Fibroblast of lung (primary cell): ENCODE measurements at regions not wholly inside any gene's neighbourhood (a gene's known extent, or its start where the extent isn't known, plus 50 kb on each side); places are given as distances from the start of the nearest gene placed in this dataset.

Source experiments
- DNase-seq, 2 donors: peaks; one replicate each; pipeline versions ENCODE4 v3.0.0 to v3.0.0-alpha.2; 2010; ENCODE audit warnings: low read depth in 2 of 2
- H2AFZ ChIP-seq: 2 replicates; pipeline ENCODE4 v1.5.1; 2012; ENCODE audit warnings: low read length, control low read depth, inconsistent platforms
- H3K27ac ChIP-seq: 2 replicates; pipeline ENCODE4 v1.5.1; 2011; ENCODE audit warnings: low read length, control low read depth; ENCODE audit not compliant: insufficient read depth
- H3K27me3 ChIP-seq: 2 replicates; pipeline ENCODE4 v1.5.1; 2011; ENCODE audit warnings: mild to moderate bottlenecking, low read length; ENCODE audit not compliant: control insufficient read depth, insufficient read depth
- H3K36me3 ChIP-seq: 2 replicates; pipeline ENCODE4 v1.5.1; 2011; ENCODE audit warnings: low read length; ENCODE audit not compliant: control insufficient read depth, insufficient read depth
- H3K4me1 ChIP-seq: 2 replicates; pipeline ENCODE4 v1.5.1; 2011; ENCODE audit warnings: low read length; ENCODE audit not compliant: control insufficient read depth, insufficient read depth; ENCODE audit errors: extremely low read depth
- H3K4me2 ChIP-seq: 2 replicates; pipeline ENCODE4 v1.5.1; 2011; ENCODE audit warnings: low read length, control low read depth; ENCODE audit not compliant: insufficient read depth; ENCODE audit errors: extremely low read depth
- H3K4me3 ChIP-seq, 4 experiments: fragments of 200-600 bp in 1 of 4; sonication (generic) in 1 of 4; replicated peaks in 1 of 4; 2 replicates each; pipeline ENCODE4 v1.5.1; 2011 to 2016; ENCODE audit warnings: low read length in 4 of 4, low read depth in 3 of 4, mild to moderate bottlenecking in 3 of 4, control low read depth in 2 of 4, inconsistent platforms in 1 of 4, mixed read lengths in 1 of 4; ENCODE audit not compliant: insufficient read depth in 1 of 4; ENCODE audit errors: control extremely low read depth in 1 of 4
- H3K79me2 ChIP-seq: 2 replicates; pipeline ENCODE4 v1.5.1; 2012; ENCODE audit warnings: mild to moderate bottlenecking, low read length, inconsistent platforms; ENCODE audit not compliant: control insufficient read depth, insufficient read depth
- H3K9ac ChIP-seq: 2 replicates; pipeline ENCODE4 v1.5.1; 2011; ENCODE audit warnings: mild to moderate bottlenecking, low read length, control low read depth; ENCODE audit not compliant: insufficient read depth
- H3K9me3 ChIP-seq: 2 replicates; pipeline ENCODE4 v1.5.1; 2012; ENCODE audit warnings: low read depth, low read length; ENCODE audit not compliant: control insufficient read depth, insufficient read depth
- H4K20me1 ChIP-seq: 2 replicates; pipeline ENCODE4 v1.5.1; 2011; ENCODE audit warnings: low read length; ENCODE audit not compliant: control insufficient read depth, insufficient read depth; ENCODE audit errors: extremely low read depth
- EZH2 ChIP-seq: IDR thresholded peaks from 2 replicates; pipeline ENCODE4 v1.5.1; 2012; ENCODE audit warnings: low read length, control low read depth, mild to moderate bottlenecking; ENCODE audit errors: missing control alignments
- TF ChIP-seq, protein P1 (sequence below), 2 donors: IDR thresholded peaks in 1 of 2; conservative IDR thresholded peaks in 1 of 2; 1 replicate in 1 of 2; 2 replicates in 1 of 2; pipeline ENCODE4 v1.5.1; 2011 to 2012; ENCODE audit warnings: low read length in 2 of 2, control low read depth in 1 of 2, inconsistent platforms in 1 of 2, low read depth in 1 of 2, mild to moderate bottlenecking in 1 of 2

DNA sequence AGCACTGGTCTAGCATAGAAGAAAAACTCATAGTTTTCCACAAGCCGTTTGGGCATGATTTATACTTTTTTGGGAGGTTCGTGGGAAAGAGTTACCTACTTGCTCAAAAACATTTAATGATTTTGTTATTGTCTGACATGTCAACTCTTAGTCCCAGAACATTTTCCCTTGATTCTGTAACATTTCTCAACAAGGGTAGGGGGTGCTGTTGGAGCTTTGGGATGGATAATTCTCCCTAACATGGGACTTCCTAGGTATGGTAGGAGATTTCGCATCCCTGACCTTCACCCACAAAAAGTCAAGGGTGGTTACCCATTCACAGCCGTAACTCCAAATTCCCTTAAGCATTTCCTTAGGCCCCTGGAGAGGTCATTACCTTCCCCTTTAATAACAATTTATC is 378.0 kb downstream of the YTHDC2 start:
- DNase-seq = no peak
- Histone ChIP-seq H3K79me2 (no peaks in the 10 kb centered on the region), H3K4me1 (no peaks in the 10 kb centered on the region), H2AFZ (no peak overlapping the region), H3K27ac (no peak overlapping the region), H3K9ac (no peak overlapping the region), H4K20me1 (no peaks in the 10 kb centered on the region), H3K4me3 (no peak overlapping the region), H3K36me3 (no peaks in the 10 kb centered on the region), H3K4me2 (no peak overlapping the region), H3K27me3 (no peaks in the 10 kb centered on the region), H3K9me3 (no peaks in the 10 kb centered on the region)
- no peak for TF ChIP-seq EZH2
- TF ChIP-seq, protein P1, sequence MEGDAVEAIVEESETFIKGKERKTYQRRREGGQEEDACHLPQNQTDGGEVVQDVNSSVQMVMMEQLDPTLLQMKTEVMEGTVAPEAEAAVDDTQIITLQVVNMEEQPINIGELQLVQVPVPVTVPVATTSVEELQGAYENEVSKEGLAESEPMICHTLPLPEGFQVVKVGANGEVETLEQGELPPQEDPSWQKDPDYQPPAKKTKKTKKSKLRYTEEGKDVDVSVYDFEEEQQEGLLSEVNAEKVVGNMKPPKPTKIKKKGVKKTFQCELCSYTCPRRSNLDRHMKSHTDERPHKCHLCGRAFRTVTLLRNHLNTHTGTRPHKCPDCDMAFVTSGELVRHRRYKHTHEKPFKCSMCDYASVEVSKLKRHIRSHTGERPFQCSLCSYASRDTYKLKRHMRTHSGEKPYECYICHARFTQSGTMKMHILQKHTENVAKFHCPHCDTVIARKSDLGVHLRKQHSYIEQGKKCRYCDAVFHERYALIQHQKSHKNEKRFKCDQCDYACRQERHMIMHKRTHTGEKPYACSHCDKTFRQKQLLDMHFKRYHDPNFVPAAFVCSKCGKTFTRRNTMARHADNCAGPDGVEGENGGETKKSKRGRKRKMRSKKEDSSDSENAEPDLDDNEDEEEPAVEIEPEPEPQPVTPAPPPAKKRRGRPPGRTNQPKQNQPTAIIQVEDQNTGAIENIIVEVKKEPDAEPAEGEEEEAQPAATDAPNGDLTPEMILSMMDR (conservative IDR thresholded peaks at IDR 0.05 in 1 of 2, IDR thresholded peaks at IDR 0.05 in 1 of 2; ENCODE audit: low read depth in 1 of 2, low read length in 2 of 2) = no peak

- Histone ChIP-seq H3K4me2 (no peak overlapping the region), H3K79me2 (no peaks in the 10 kb centered on the region), H3K4me3 (no peak overlapping the region), H3K9ac (no peak overlapping the region), H3K9me3 (no peaks in the 10 kb centered on the region), H3K4me1 (no peaks in the 10 kb centered on the region), H3K27me3 (no peaks in the 10 kb centered on the region), H4K20me1 (no peaks in the 10 kb centered on the region), H2AFZ (no peak overlapping the region), H3K36me3 (no peaks in the 10 kb centered on the region), H3K27ac (no peak overlapping the region)
- no peak for DNase-seq
- TF ChIP-seq, protein P1 (conservative IDR thresholded peaks at IDR 0.05 in 1 of 2, IDR thresholded peaks at IDR 0.05 in 1 of 2; ENCODE audit: low read depth in 1 of 2, low read length in 2 of 2) = no peak
- no peak for TF ChIP-seq EZH2
Measured at GRCh38 chr5:113896789-113897188, 383.3 kb downstream of the YTHDC2 start.

GRCh38 chr5:113897748-113898147 is 384.3 kb downstream of the YTHDC2 start:
- Histone ChIP-seq H3K36me3 (no peaks in the 10 kb centered on the region), H3K4me3 (no peak overlapping the region), H3K79me2 (no peaks in the 10 kb centered on the region), H4K20me1 (no peaks in the 10 kb centered on the region), H3K9me3 (no peaks in the 10 kb centered on the region), H2AFZ (no peak overlapping the region), H3K4me2 (no peak overlapping the region), H3K9ac (no peak overlapping the region), H3K4me1 (no peaks in the 10 kb centered on the region), H3K27me3 (no peaks in the 10 kb centered on the region), H3K27ac (no peak overlapping the region)
- TF ChIP-seq, protein P1 (conservative IDR thresholded peaks at IDR 0.05 in 1 of 2, IDR thresholded peaks at IDR 0.05 in 1 of 2; ENCODE audit: low read depth in 1 of 2, low read length in 2 of 2) = no peak
- no peak for TF ChIP-seq EZH2
- no peak for DNase-seq
